H1 (cell line): ENCODE measurements at regions not wholly inside any gene's neighbourhood (a gene's known extent, or its start where the extent isn't known, plus 50 kb on each side); places are given as distances from the start of the nearest gene placed in this dataset.

ENCODE experiments used
- CTCF ChIA-PET: fragments of 300-600 bp; sonication (Branson Sonifier 250); formaldehyde crosslinking; loops from one replicate; lab custom pipeline; 2021; ENCODE audit not compliant: partially characterized antibody; lab: Charles Lee
- POLR2A ChIA-PET: fragments of 300-600 bp; sonication (Branson Sonifier 250); formaldehyde crosslinking; loops from one replicate; lab custom pipeline; 2021; ENCODE audit warnings: inconsistent platforms; ENCODE audit not compliant: partially characterized antibody; lab: Charles Lee
- DNase-seq, 2 experiments: peaks; one replicate each; pipeline versions ENCODE4 v3.0.0 to v3.0.0-alpha.2; 2010 to 2022; ENCODE audit warnings: low spot score in 2 of 2, low read depth in 1 of 2, mixed read lengths in 1 of 2
- FAIRE-seq: peaks from 2 replicates; lab custom pipeline; 2011; peaks lifted over from hg19 to GRCh38; lab: Jason Lieb, UNC
- H2AFZ ChIP-seq: 2 replicates; pipeline ENCODE4 v1.8.1; 2012; ENCODE audit warnings: low read length, inconsistent platforms
- H2AK5ac ChIP-seq: 2 replicates; pipeline ENCODE4 v1.6.1; 2013; ENCODE audit warnings: low read depth, low read length
- H2BK120ac ChIP-seq: replicated peaks from 2 replicates; pipeline ENCODE3; 2013; ENCODE audit warnings: low read depth, low read length, inconsistent platforms
- H2BK12ac ChIP-seq: 2 replicates; pipeline ENCODE4 v1.6.1; 2013; ENCODE audit warnings: low read depth, low read length
- H2BK15ac ChIP-seq: 2 replicates; pipeline ENCODE4 v1.6.1; 2013; ENCODE audit warnings: low read length
- H2BK20ac ChIP-seq: 2 replicates; pipeline ENCODE4 v1.6.1; 2013; ENCODE audit warnings: low read length
- H2BK5ac ChIP-seq: 2 replicates; pipeline ENCODE4 v1.6.1; 2013; ENCODE audit warnings: low read depth, low read length
- H3K14ac ChIP-seq: 2 replicates; pipeline ENCODE4 v1.6.1; 2013; ENCODE audit warnings: inconsistent platforms; ENCODE audit not compliant: insufficient read length
- H3K18ac ChIP-seq: 2 replicates; pipeline ENCODE4 v1.6.1; 2013; ENCODE audit warnings: low read length; ENCODE audit errors: extremely low read depth
- H3K23ac ChIP-seq: 2 replicates; pipeline ENCODE4 v1.6.1; 2013; ENCODE audit warnings: inconsistent platforms; ENCODE audit not compliant: insufficient read length
- H3K23me2 ChIP-seq: 2 replicates; pipeline ENCODE4 v1.6.1; 2013; ENCODE audit warnings: low read depth, low read length
- H3K27ac ChIP-seq: 2 replicates; pipeline ENCODE4 v1.6.1; 2011; ENCODE audit warnings: low read depth, low read length, inconsistent platforms
- H3K27me3 ChIP-seq, 4 experiments: replicated peaks in 1 of 4; 1 replicate in 1 of 4; 2 replicates in 3 of 4; pipeline versions ENCODE4 v1.6.1 to v1.8.1; 2011 to 2013; ENCODE audit warnings: low read length in 3 of 4, mild to moderate bottlenecking in 3 of 4, inconsistent platforms in 2 of 4, mixed read lengths in 2 of 4, moderate library complexity in 1 of 4; ENCODE audit not compliant: control insufficient read depth in 3 of 4, insufficient read depth in 3 of 4; ENCODE audit errors: extremely low read depth in 1 of 4
- H3K36me3 ChIP-seq, 4 experiments: 2 replicates each; pipeline versions ENCODE4 v1.6.1 to v1.8.1; 2011 to 2013; ENCODE audit warnings: mild to moderate bottlenecking in 4 of 4, low read length in 3 of 4, moderate library complexity in 2 of 4, control low read depth in 1 of 4, inconsistent platforms in 1 of 4; ENCODE audit not compliant: insufficient read depth in 4 of 4, control insufficient read depth in 2 of 4
- H3K4ac ChIP-seq: replicated peaks from 2 replicates; pipeline ENCODE3; 2013; ENCODE audit warnings: low read length, low read depth, mixed read lengths, inconsistent platforms; ENCODE audit not compliant: insufficient read length
- H3K4me1 ChIP-seq, 4 experiments: replicated peaks in 1 of 4; 1 replicate in 1 of 4; 2 replicates in 3 of 4; pipeline versions ENCODE4 v1.6.1 to v1.8.1; 2011 to 2013; ENCODE audit warnings: low read length in 3 of 4, inconsistent platforms in 2 of 4, mixed read lengths in 1 of 4; ENCODE audit not compliant: insufficient read depth in 4 of 4, control insufficient read depth in 3 of 4
- H3K4me2 ChIP-seq, 2 experiments: 2 replicates each; pipeline versions ENCODE4 v1.6.1 to v1.8.1; 2011 to 2013; ENCODE audit warnings: low read depth in 2 of 2, low read length in 2 of 2, control low read depth in 1 of 2, inconsistent platforms in 1 of 2, mild to moderate bottlenecking in 1 of 2; ENCODE audit not compliant: insufficient read depth in 1 of 2
- H3K4me3 ChIP-seq, 4 experiments: fragments of 200-600, 300-600 bp in 1 of 4; sonication (generic), shearing (Covaris generic), sonication (Bioruptor Twin) in 1 of 4; 2 replicates each; pipeline versions ENCODE4 v1.5.1 to v1.8.1; 2011 to 2016; ENCODE audit warnings: low read length in 4 of 4, low read depth in 3 of 4, control low read depth in 2 of 4, inconsistent platforms in 2 of 4, mild to moderate bottlenecking in 2 of 4, mixed read lengths in 1 of 4, moderate library complexity in 1 of 4; ENCODE audit not compliant: insufficient read depth in 2 of 4; ENCODE audit errors: extremely low read depth in 1 of 4
- H3K56ac ChIP-seq: replicated peaks from 2 replicates; pipeline ENCODE3; 2013; ENCODE audit warnings: low read depth, mild to moderate bottlenecking, mixed read lengths, low read length, inconsistent platforms; ENCODE audit not compliant: insufficient read length
- H3K79me1 ChIP-seq: 2 replicates; pipeline ENCODE4 v1.6.1; 2013; ENCODE audit warnings: low read depth, low read length, control low read depth
- H3K79me2 ChIP-seq, 2 experiments: 2 replicates each; pipeline versions ENCODE4 v1.6.1 to v1.8.1; 2012 to 2013; ENCODE audit warnings: low read length in 2 of 2, mild to moderate bottlenecking in 2 of 2, inconsistent platforms in 1 of 2; ENCODE audit not compliant: insufficient read depth in 2 of 2, control insufficient read depth in 1 of 2
- H3K9ac ChIP-seq, 4 experiments: replicated peaks in 1 of 4; 1 replicate in 1 of 4; 2 replicates in 3 of 4; pipeline versions ENCODE4 v1.6.1 to v1.8.1; 2011 to 2013; ENCODE audit warnings: low read depth in 3 of 4, low read length in 3 of 4, control low read depth in 2 of 4, mild to moderate bottlenecking in 2 of 4, moderate library complexity in 2 of 4, inconsistent platforms in 1 of 4; ENCODE audit errors: extremely low read depth in 1 of 4
- H3K9me3 ChIP-seq, 2 experiments: 2 replicates each; pipeline versions ENCODE4 v1.6.1 to v1.8.1; 2012 to 2013; ENCODE audit warnings: mild to moderate bottlenecking in 2 of 2, moderate library complexity in 2 of 2, control low read depth in 1 of 2, inconsistent platforms in 1 of 2, low read depth in 1 of 2, low read length in 1 of 2, mixed read lengths in 1 of 2; ENCODE audit not compliant: insufficient read depth in 2 of 2
- H4K20me1 ChIP-seq, 2 experiments: replicated peaks in 1 of 2; 2 replicates each; pipeline versions ENCODE3 to v1.8.1; 2011 to 2013; ENCODE audit warnings: inconsistent platforms in 2 of 2, low read length in 2 of 2, mild to moderate bottlenecking in 1 of 2; ENCODE audit not compliant: insufficient read depth in 2 of 2, control insufficient read depth in 1 of 2
- H4K5ac ChIP-seq: 2 replicates; pipeline ENCODE4 v1.6.1; 2013; ENCODE audit warnings: low read length, low read depth, mixed read lengths, inconsistent platforms; ENCODE audit not compliant: insufficient read length
- H4K8ac ChIP-seq: 2 replicates; pipeline ENCODE4 v1.8.0; 2013; ENCODE audit warnings: mild to moderate bottlenecking, moderate library complexity, low read length, inconsistent platforms; ENCODE audit not compliant: insufficient read depth; ENCODE audit errors: extremely low read depth
- H4K91ac ChIP-seq: replicated peaks from 2 replicates; pipeline ENCODE3; 2013; ENCODE audit warnings: low read length, mixed read lengths, inconsistent platforms; ENCODE audit not compliant: insufficient read length
- GABPA ChIP-seq: IDR thresholded peaks from 2 replicates; pipeline ENCODE4 v1.6.1; 2011; ENCODE audit warnings: mild to moderate bottlenecking, low read length, moderate library complexity, borderline replicate concordance; ENCODE audit not compliant: insufficient read depth
- RNF2 ChIP-seq: fragments of 200-900, 300-1000 bp; sonication (generic); IDR thresholded peaks from 2 replicates; pipeline ENCODE4 v1.7.1; 2016; ENCODE audit warnings: borderline replicate concordance, low read depth, mild to moderate bottlenecking, antibody characterized with exemption, low read length; ENCODE audit not compliant: poor library complexity, severe bottlenecking; ENCODE audit errors: missing control alignments
- SRF ChIP-seq: IDR thresholded peaks from 2 replicates; pipeline ENCODE4 v1.6.1; 2011; ENCODE audit warnings: mild to moderate bottlenecking, low read depth, low read length, moderate library complexity
- TEAD4 ChIP-seq: IDR thresholded peaks from 2 replicates; pipeline ENCODE4 v1.6.1; 2012; ENCODE audit warnings: low read depth, low read length, inconsistent platforms, mixed read lengths
- WGBS, 2 experiments: shearing (Covaris generic) in 1 of 2; methylation state at CpG; one replicate each; pipeline versions ENCODE4 v1.1.6 to v1.1.7; 2013 to 2015; ENCODE audit warnings: low lambda C conversion rate in 2 of 2, mixed read lengths in 2 of 2, inconsistent platforms in 1 of 2, low coverage in 1 of 2, missing lambda C conversion rate in 1 of 2; ENCODE audit not compliant: insufficient replicate concordance in 2 of 2, insufficient coverage in 1 of 2, insufficient read length in 1 of 2; ENCODE audit errors: extremely low coverage in 1 of 2, missing lambda C conversion rate in 1 of 2; 5-methylcytosine and 5-hydroxymethylcytosine counted together

DNA sequence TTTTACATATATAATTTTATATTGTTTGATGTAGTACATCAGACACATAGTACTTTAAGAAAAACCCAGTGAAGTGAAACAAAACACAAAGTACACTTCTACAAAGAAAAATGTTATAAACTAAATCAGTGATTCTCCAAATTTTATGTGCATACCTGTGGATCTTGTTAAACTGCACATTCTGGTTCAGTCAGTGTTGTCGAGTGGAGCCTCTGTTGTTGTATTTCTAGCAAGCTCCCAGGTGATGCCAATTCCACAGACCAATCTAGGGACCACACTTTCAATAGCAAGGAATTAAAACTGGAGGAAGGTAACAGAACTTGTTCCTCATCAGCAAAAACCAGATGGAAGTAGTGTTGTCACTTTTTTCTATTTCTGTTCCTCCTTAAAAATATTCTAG lies 183.8 kb upstream of the CD180 start:
- no peaks in the 10 kb centered on the region for H3K79me2 ChIP-seq
- no peak overlapping the region for H2BK5ac ChIP-seq
- no peak overlapping the region for H2BK120ac ChIP-seq
- no peak overlapping the region for H4K91ac ChIP-seq
- no peak overlapping the region for H2BK12ac ChIP-seq
- H2BK20ac ChIP-seq = no peak overlapping the region
- H2AK5ac ChIP-seq = no peak overlapping the region
- no peak overlapping the region for H3K4ac ChIP-seq
- no peaks in the 10 kb centered on the region; the same call in 1 of the 2 replicates for H3K23me2 ChIP-seq
- H3K9me3 ChIP-seq = no peaks in the 10 kb centered on the region
- DNase-seq (no peak), FAIRE-seq (no peak)
- no peaks in the 10 kb centered on the region for H4K20me1 ChIP-seq
- POLR2A ChIA-PET = no interaction called here
- no peaks in the 10 kb centered on the region for H3K4me1 ChIP-seq
- CTCF ChIA-PET = no interaction called here
- H3K4me3 ChIP-seq = no peak overlapping the region
- H4K5ac ChIP-seq = no peak overlapping the region
- no peaks in the 10 kb centered on the region for H3K27me3 ChIP-seq
- H2AFZ ChIP-seq = no peak overlapping the region
- H3K79me1 ChIP-seq = no peaks in the 10 kb centered on the region
- H3K9ac ChIP-seq = no peak overlapping the region
- H3K14ac ChIP-seq = no peak overlapping the region
- 96% methylated on average over 1 of the region's 1 CpG; no CpG with 5 or more reads in 1 of the 2 experiments for WGBS, 2 experiments
- H3K4me2 ChIP-seq = no peak overlapping the region
- no peaks in the 10 kb centered on the region for H3K36me3 ChIP-seq
- no peak overlapping the region for H2BK15ac ChIP-seq
- H3K27ac ChIP-seq = no peak overlapping the region
- no peak overlapping the region for H4K8ac ChIP-seq
- no peak overlapping the region for H3K18ac ChIP-seq
- no peak overlapping the region for H3K23ac ChIP-seq
- H3K56ac ChIP-seq = no peak overlapping the region
- TF ChIP-seq RNF2 (no peak), TEAD4 (no peak), SRF (no peak), GABPA (no peak)
